ENCODE measurements at regions not wholly inside any gene's neighbourhood (a gene's known extent, or its start where the extent isn't known, plus 50 kb on each side); places are given as distances from the start of the nearest gene placed in this dataset.
A peak's percentile ranks its signal among the peaks of the same experiment; 100 is the strongest.
"Not testable (repeated sequence)": the region's sequence is repeated elsewhere in the genome, so short reads cannot be mapped to it uniquely, and the experiment has no call there.

- H3K14ac ChIP-seq (ENCODE audit: insufficient read depth, low read length); H2BK20ac ChIP-seq (ENCODE audit: low read depth, low read length, poor library complexity, severe bottlenecking); H4K20me1 ChIP-seq (ENCODE audit: control insufficient read depth, insufficient read depth, insufficient read length); H4K91ac ChIP-seq (ENCODE audit: insufficient read length, low read depth, low read length); DNase-seq; H3K4ac ChIP-seq (ENCODE audit: low read depth, low read length); H4K8ac ChIP-seq (replicated peaks; ENCODE audit: insufficient read length, low read depth, low read length); H4K5ac ChIP-seq (ENCODE audit: insufficient read length, low read depth, low read length); H3K79me2 ChIP-seq (ENCODE audit: insufficient read depth, low read length); H3K56ac ChIP-seq (ENCODE audit: insufficient read length, low read depth, low read length); H3K27ac Mint-ChIP-seq; H3K27me3 ChIP-seq (ENCODE audit: insufficient read depth, low read length); H3K9me3 ChIP-seq (ENCODE audit: control insufficient read depth, low read depth, low read length); H2BK15ac ChIP-seq (ENCODE audit: low read depth, low read length); H2BK120ac ChIP-seq (ENCODE audit: low read depth, low read length, poor library complexity, severe bottlenecking); H2AK5ac ChIP-seq (ENCODE audit: insufficient read length, low read length); H3K23ac ChIP-seq (ENCODE audit: insufficient read length, low read depth, low read length); H2BK5ac ChIP-seq (ENCODE audit: insufficient read length, low read length); H3K79me1 ChIP-seq (ENCODE audit: insufficient read depth, low read depth, low read length, poor library complexity, severe bottlenecking); H3K27ac ChIP-seq (ENCODE audit: insufficient read length, low read depth, low read length); H3T11ph ChIP-seq (ENCODE audit: low read length); H3K18ac ChIP-seq (ENCODE audit: insufficient read length, low read depth, low read length); H2BK12ac ChIP-seq (ENCODE audit: insufficient read length, low read depth, low read length); H3K4me2 ChIP-seq (ENCODE audit: insufficient read depth, insufficient read length, low read length); H3K9ac ChIP-seq (ENCODE audit: extremely low read depth, insufficient read length, low read length); H2AFZ ChIP-seq (ENCODE audit: low read length); H3K4me1 ChIP-seq (ENCODE audit: insufficient read depth, low read length); H3K4me3 Mint-ChIP-seq; H3K23me2 ChIP-seq (ENCODE audit: insufficient read length, low read depth, low read length, poor library complexity, severe bottlenecking); H3K27me3 Mint-ChIP-seq (ENCODE audit: low read depth): not testable (repeated sequence)
- Mint-ChIP-seq H3K4me1 (peaks cover 18 to 19% of the 10 kb centered on the region in 2 experiments), H3K9me3 (peaks cover 8 to 20% of the 10 kb centered on the region in 2 experiments; a peak in 4 of 5 replicates), H3K36me3 (ENCODE audit: insufficient read depth in 1 of 3, low read depth in 3 of 3) (peaks cover 0 to 13% (median 10%) of the 10 kb centered on the region in 3 experiments; a peak in 4 of 7 replicates)
- WGBS (ENCODE audit: extremely low coverage, insufficient read length, low lambda C conversion rate) = no CpG with 5 or more reads among the region's 6 CpGs
- peak; percentile 61 for TF ChIP-seq CTCF (conservative IDR thresholded peaks at IDR 0.05)
These were observed 392.5 kb upstream of the PBX1 start for GRCh38 chr1:164166454-164166853.
